GM12892 (cell line): ENCODE measurements at regions not wholly inside any gene's neighbourhood (a gene's known extent, or its start where the extent isn't known, plus 50 kb on each side); places are given as distances from the start of the nearest gene placed in this dataset.

Source experiments
- POLR2A ChIP-seq: IDR thresholded peaks from 2 replicates; pipeline ENCODE4 v1.6.1; 2011; ENCODE audit warnings: low read depth, low read length, control low read depth
- POLR2AphosphoS5 ChIP-seq: IDR thresholded peaks from 2 replicates; pipeline ENCODE4 v1.6.1; 2011; ENCODE audit warnings: low read depth, low read length, control low read depth

GRCh38 chr3:117735481-117736101 lies 1026.0 kb downstream of the TUSC7 start:
- no peak for TF ChIP-seq POLR2A
- TF ChIP-seq POLR2AphosphoS5: no peak
